MM.1S (cell line): ENCODE measurements at regions not wholly inside any gene's neighbourhood (a gene's known extent, or its start where the extent isn't known, plus 50 kb on each side); places are given as distances from the start of the nearest gene placed in this dataset.

ENCODE experiments used
- EZH2phosphoT487 ChIP-seq: fragments of 300-600 bp; sonication (generic); IDR thresholded peaks from 2 replicates; pipeline ENCODE4 v1.6.1; 2018; ENCODE audit warnings: antibody characterized with exemption, low read length
- TF ChIP-seq, protein P1 (sequence below): fragments of 300-600 bp; sonication (generic); IDR thresholded peaks from 2 replicates; pipeline ENCODE4 v1.5.1; 2016; ENCODE audit warnings: antibody characterized with exemption, low read length, mixed read lengths

DNA sequence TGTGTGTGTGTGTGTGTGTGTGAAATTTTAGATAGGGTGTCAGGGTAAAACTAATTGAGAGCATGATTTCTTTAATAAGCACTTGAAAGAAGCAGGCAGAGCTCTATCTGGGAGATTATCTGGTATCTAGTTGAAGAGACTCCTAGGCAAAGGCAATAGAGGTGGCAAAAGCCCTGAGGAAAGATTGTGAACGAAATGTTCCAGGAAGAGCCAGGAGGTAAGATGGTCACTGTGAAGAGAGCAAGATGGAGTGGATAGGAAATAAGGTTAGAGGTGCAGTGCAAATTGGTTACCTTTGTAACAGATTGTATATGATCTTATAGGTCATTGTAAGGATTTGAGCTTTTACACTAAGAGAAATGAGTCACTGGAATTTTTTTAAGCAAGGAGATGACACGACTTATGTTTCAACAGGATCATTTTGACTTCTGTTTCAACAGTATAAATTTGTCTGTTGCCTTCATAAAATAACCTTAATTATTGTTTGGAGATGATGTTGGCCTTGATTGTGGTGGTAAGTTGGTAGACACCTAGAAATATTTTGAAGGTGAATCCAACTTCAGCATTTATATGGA is 239.6 kb downstream of the PARP8 start:
- TF ChIP-seq, protein P1, sequence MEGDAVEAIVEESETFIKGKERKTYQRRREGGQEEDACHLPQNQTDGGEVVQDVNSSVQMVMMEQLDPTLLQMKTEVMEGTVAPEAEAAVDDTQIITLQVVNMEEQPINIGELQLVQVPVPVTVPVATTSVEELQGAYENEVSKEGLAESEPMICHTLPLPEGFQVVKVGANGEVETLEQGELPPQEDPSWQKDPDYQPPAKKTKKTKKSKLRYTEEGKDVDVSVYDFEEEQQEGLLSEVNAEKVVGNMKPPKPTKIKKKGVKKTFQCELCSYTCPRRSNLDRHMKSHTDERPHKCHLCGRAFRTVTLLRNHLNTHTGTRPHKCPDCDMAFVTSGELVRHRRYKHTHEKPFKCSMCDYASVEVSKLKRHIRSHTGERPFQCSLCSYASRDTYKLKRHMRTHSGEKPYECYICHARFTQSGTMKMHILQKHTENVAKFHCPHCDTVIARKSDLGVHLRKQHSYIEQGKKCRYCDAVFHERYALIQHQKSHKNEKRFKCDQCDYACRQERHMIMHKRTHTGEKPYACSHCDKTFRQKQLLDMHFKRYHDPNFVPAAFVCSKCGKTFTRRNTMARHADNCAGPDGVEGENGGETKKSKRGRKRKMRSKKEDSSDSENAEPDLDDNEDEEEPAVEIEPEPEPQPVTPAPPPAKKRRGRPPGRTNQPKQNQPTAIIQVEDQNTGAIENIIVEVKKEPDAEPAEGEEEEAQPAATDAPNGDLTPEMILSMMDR = no peak
- TF ChIP-seq EZH2phosphoT487 = no peak
